ENCODE measurements at regions not wholly inside any gene's neighbourhood (a gene's known extent, or its start where the extent isn't known, plus 50 kb on each side); places are given as distances from the start of the nearest gene placed in this dataset.
"Not testable (repeated sequence)": the region's sequence is repeated elsewhere in the genome, so short reads cannot be mapped to it uniquely, and the experiment has no call there.

- DNase-seq (ENCODE audit: missing footprints), result no peak
- intact Hi-C loops (cut with DNase I), result loop anchor here (10.0 kb wide), 1 partner anchor 479 kb away; no protein-coding TSS in a partner anchor
- ATAC-seq, result no peak
Observed at GRCh38 chr11:122025757-122026156, 90.3 kb downstream of the BLID start.

- DNase-seq (ENCODE audit: missing footprints) (no peak), ATAC-seq (no peak)
- intact Hi-C loops (cut with DNase I), result loop anchor here (5.0 to 10.0 kb wide), 2 partner anchors 183 to 481 kb away; no protein-coding TSS in a partner anchor
Observed at GRCh38 chr11:122024278-122024677, 91.7 kb downstream of the BLID start.

GRCh38 chr11:122023614-122024250, 92.3 kb downstream of the BLID start:
- intact Hi-C loops (cut with DNase I), result loop anchor here (5.0 to 10.0 kb wide), 2 partner anchors 184 to 481 kb away; no protein-coding TSS in a partner anchor
- peak; percentile 23 for ATAC-seq
- DNase-seq (ENCODE audit: missing footprints), result no peak

GRCh38 chr11:122022646-122023045, 93.4 kb downstream of the BLID start:
- intact Hi-C loops (cut with DNase I), result loop anchor here (5.0 to 10.0 kb wide), 2 partner anchors 185 to 482 kb away; no protein-coding TSS in a partner anchor
- DNase-seq (ENCODE audit: missing footprints) (no peak), ATAC-seq (no peak)

GRCh38 chr11:122020902-122021301, 95.1 kb downstream of the BLID start:
- intact Hi-C loops (cut with DNase I), result loop anchor here (5.0 to 10.0 kb wide), 2 partner anchors 186 to 484 kb away; no protein-coding TSS in a partner anchor
- DNase-seq (ENCODE audit: missing footprints), result no peak
- no peak for ATAC-seq

- ATAC-seq (no peak), DNase-seq (ENCODE audit: missing footprints) (no peak)
- intact Hi-C loops (cut with DNase I), result loop anchor here (5.0 to 10.0 kb wide), 2 partner anchors 187 to 485 kb away; no protein-coding TSS in a partner anchor
Observed at GRCh38 chr11:122019908-122020694, 95.9 kb downstream of the BLID start.

- DNase-seq (ENCODE audit: missing footprints) (no peak), ATAC-seq (peak; percentile 59)
- intact Hi-C loops (cut with DNase I), result no loop called here
Observed at GRCh38 chr11:122007601-122008071, 108.4 kb downstream of the BLID start.

GRCh38 chr11:122004446-122004845, 111.6 kb downstream of the BLID start:
- no peak for DNase-seq (ENCODE audit: missing footprints)
- intact Hi-C loops (cut with DNase I), result no loop called here
- no peak for ATAC-seq

- ATAC-seq (no peak), DNase-seq (ENCODE audit: missing footprints) (no peak)
- intact Hi-C loops (cut with DNase I), result no loop called here
Observed at GRCh38 chr11:122002926-122003325, 113.1 kb downstream of the BLID start.

- DNase-seq (ENCODE audit: missing footprints), result no peak
- no peak for ATAC-seq
- intact Hi-C loops (cut with DNase I), result no loop called here
Observed at GRCh38 chr11:122002047-122002446, 114.0 kb downstream of the BLID start.

- ATAC-seq, result no peak
- DNase-seq (ENCODE audit: missing footprints), result no peak
- intact Hi-C loops (cut with DNase I), result no loop called here
Observed at GRCh38 chr11:121999651-122000050, 116.4 kb downstream of the BLID start.

- ATAC-seq (peak; percentile 72), DNase-seq (ENCODE audit: missing footprints) (no peak)
- intact Hi-C loops (cut with DNase I), result no loop called here
Observed at GRCh38 chr11:121996574-121996973, 119.4 kb downstream of the BLID start.

- intact Hi-C loops (cut with DNase I), result no loop called here
- ATAC-seq (no peak), DNase-seq (ENCODE audit: missing footprints) (no peak)
Observed at GRCh38 chr11:121983901-121984300, 132.1 kb downstream of the BLID start.

- intact Hi-C loops (cut with DNase I); ATAC-seq; DNase-seq (ENCODE audit: missing footprints): not testable (repeated sequence)
Observed at GRCh38 chr11:121977914-121978313, 138.1 kb downstream of the BLID start.

GRCh38 chr11:121968638-121969037, 147.4 kb downstream of the BLID start:
- intact Hi-C loops (cut with DNase I), result no loop called here
- no peak for ATAC-seq
- no peak for DNase-seq (ENCODE audit: missing footprints)

GRCh38 chr11:121967131-121967704, 148.8 kb downstream of the BLID start:
- intact Hi-C loops (cut with DNase I), result no loop called here
- ATAC-seq (no peak), DNase-seq (ENCODE audit: missing footprints) (no peak)

GRCh38 chr11:121965330-121965729, 150.7 kb downstream of the BLID start:
- no peak for ATAC-seq
- intact Hi-C loops (cut with DNase I), result no loop called here
- no peak for DNase-seq (ENCODE audit: missing footprints)

GRCh38 chr11:121964591-121964990, 151.4 kb downstream of the BLID start:
- intact Hi-C loops (cut with DNase I), result no loop called here
- ATAC-seq, result no peak

GRCh38 chr11:121963846-121964245, 152.2 kb downstream of the BLID start:
- intact Hi-C loops (cut with DNase I); ATAC-seq; DNase-seq (ENCODE audit: missing footprints): not testable (repeated sequence)

More at GRCh38 chr11:121964591-121964990, 151.4 kb downstream of the BLID start:
- DNase-seq (ENCODE audit: missing footprints), result no peak

Data from Right ventricle myocardium inferior (tissue), 1 donor.